Osteocyte (in vitro differentiated cells): ENCODE measurements at regions not wholly inside any gene's neighbourhood (a gene's known extent, or its start where the extent isn't known, plus 50 kb on each side); places are given as distances from the start of the nearest gene placed in this dataset.

Source experiments
- DNase-seq: peaks from one replicate; pipeline ENCODE4 v3.0.0; 2021; ENCODE audit warnings: mixed read lengths; ENCODE audit not compliant: unreplicated experiment; ENCODE audit errors: extremely low spot score
- H3K27ac Mint-ChIP-seq: one replicate; pipeline ENCODE4 v1.8.0; 2021; ENCODE audit warnings: mild to moderate bottlenecking, mixed read lengths; ENCODE audit not compliant: unreplicated experiment
- H3K27me3 Mint-ChIP-seq: one replicate; pipeline ENCODE4 v1.8.0; 2021; ENCODE audit warnings: mixed read lengths; ENCODE audit not compliant: unreplicated experiment
- H3K36me3 Mint-ChIP-seq: one replicate; pipeline ENCODE4 v1.8.0; 2021; ENCODE audit warnings: mixed read lengths; ENCODE audit not compliant: unreplicated experiment
- H3K4me1 Mint-ChIP-seq: one replicate; pipeline ENCODE4 v1.8.0; 2021; ENCODE audit warnings: mixed read lengths; ENCODE audit not compliant: unreplicated experiment
- H3K4me3 Mint-ChIP-seq: one replicate; pipeline ENCODE4 v1.8.0; 2021; ENCODE audit warnings: mild to moderate bottlenecking, moderate library complexity, mixed read lengths; ENCODE audit not compliant: unreplicated experiment
- H3K9me3 Mint-ChIP-seq: one replicate; pipeline ENCODE4 v1.8.0; 2021; ENCODE audit warnings: mixed read lengths; ENCODE audit not compliant: unreplicated experiment
- CTCF ChIP-seq: fragments of 200-600 bp; sonication (generic); IDR thresholded peaks from 2 replicates; pipeline ENCODE4 v1.5.0; 2021; ENCODE audit warnings: antibody characterized with exemption, mild to moderate bottlenecking, moderate library complexity

GRCh38 chr10:6770846-6771245 lies 190.8 kb upstream of the PRKCQ start:
- no peak for DNase-seq
- TF ChIP-seq CTCF = no peak
- Mint-ChIP-seq H3K4me3 (no peak overlapping the region), H3K27me3 (no peaks in the 10 kb centered on the region), H3K9me3 (peaks cover 11% of the 10 kb centered on the region), H3K4me1 (peaks cover 7% of the 10 kb centered on the region), H3K27ac (no peak overlapping the region), H3K36me3 (no peaks in the 10 kb centered on the region)

- no peaks in the 10 kb centered on the region for H3K36me3 Mint-ChIP-seq
- DNase-seq = no peak
- H3K27ac Mint-ChIP-seq = no peak overlapping the region
- H3K9me3 Mint-ChIP-seq = peaks cover 11% of the 10 kb centered on the region
- no peaks in the 10 kb centered on the region for H3K27me3 Mint-ChIP-seq
- H3K4me1 Mint-ChIP-seq = peaks cover 7% of the 10 kb centered on the region
- H3K4me3 Mint-ChIP-seq = no peak overlapping the region
- no peak for TF ChIP-seq CTCF
Measured at GRCh38 chr10:6769704-6770417, 189.8 kb upstream of the PRKCQ start.

GRCh38 chr10:6766131-6766801 lies 186.2 kb upstream of the PRKCQ start:
- Mint-ChIP-seq H3K36me3 (no peaks in the 10 kb centered on the region), H3K27me3 (no peaks in the 10 kb centered on the region), H3K27ac (no peak overlapping the region), H3K4me1 (peaks cover 9% of the 10 kb centered on the region), H3K4me3 (no peak overlapping the region), H3K9me3 (peaks cover 6% of the 10 kb centered on the region)
- no peak for TF ChIP-seq CTCF
- DNase-seq = no peak

- Mint-ChIP-seq H3K36me3 (no peaks in the 10 kb centered on the region), H3K4me1 (peaks cover 9% of the 10 kb centered on the region), H3K4me3 (no peak overlapping the region), H3K9me3 (no peaks in the 10 kb centered on the region), H3K27ac (no peak overlapping the region), H3K27me3 (no peaks in the 10 kb centered on the region)
- TF ChIP-seq CTCF = no peak
- no peak for DNase-seq
Measured at GRCh38 chr10:6763423-6763822, 183.3 kb upstream of the PRKCQ start.

- H3K9me3 Mint-ChIP-seq = no peaks in the 10 kb centered on the region
- no peak for DNase-seq
- H3K4me1 Mint-ChIP-seq = peaks cover 9% of the 10 kb centered on the region
- H3K36me3 Mint-ChIP-seq = no peaks in the 10 kb centered on the region
- no peak overlapping the region for H3K4me3 Mint-ChIP-seq
- no peak overlapping the region for H3K27ac Mint-ChIP-seq
- peaks cover under 1% of the 10 kb centered on the region for H3K27me3 Mint-ChIP-seq
- no peak for TF ChIP-seq CTCF
Measured at GRCh38 chr10:6763001-6763400, 182.9 kb upstream of the PRKCQ start.
